ENCODE measurements at regions not wholly inside any gene's neighbourhood (a gene's known extent, or its start where the extent isn't known, plus 50 kb on each side); places are given as distances from the start of the nearest gene placed in this dataset.
"Not testable (repeated sequence)": the region's sequence is repeated elsewhere in the genome, so short reads cannot be mapped to it uniquely, and the experiment has no call there.

- peak in 1 of 3 donors; percentile 45 for DNase-seq
- H3K4me3 ChIP-seq; ATAC-seq; intact Hi-C loops (cut with DNase I, micrococcal nuclease); H3K4me1 ChIP-seq (ENCODE audit: low read depth); H3K36me3 ChIP-seq (ENCODE audit: low read depth); H3K9me3 ChIP-seq: not testable (repeated sequence)
These were observed 536.1 kb downstream of the FOXD4L6 start for GRCh38 chr9:40592406-40592805.

- H3K9me3 ChIP-seq; H3K4me3 ChIP-seq; H3K4me1 ChIP-seq (ENCODE audit: low read depth); ATAC-seq; H3K36me3 ChIP-seq (ENCODE audit: low read depth); intact Hi-C loops (cut with DNase I, micrococcal nuclease): not testable (repeated sequence)
- DNase-seq: peak in 1 of 3 donors; percentile 52
These were observed 536.6 kb downstream of the FOXD4L6 start for GRCh38 chr9:40591915-40592314.

GRCh38 chr9:40587475-40588195 is 540.8 kb downstream of the FOXD4L6 start:
- peak in 1 of 3 donors; percentile 29 for DNase-seq
- ATAC-seq; H3K36me3 ChIP-seq (ENCODE audit: low read depth); H3K4me3 ChIP-seq; H3K9me3 ChIP-seq; intact Hi-C loops (cut with DNase I, micrococcal nuclease); H3K4me1 ChIP-seq (ENCODE audit: low read depth): not testable (repeated sequence)

GRCh38 chr9:40584039-40584438 is 544.4 kb downstream of the FOXD4L6 start:
- DNase-seq: peak in 2 of 3 donors; percentile 31 to 36
- H3K4me3 ChIP-seq; H3K4me1 ChIP-seq (ENCODE audit: low read depth); H3K9me3 ChIP-seq; ATAC-seq; H3K36me3 ChIP-seq (ENCODE audit: low read depth); intact Hi-C loops (cut with DNase I, micrococcal nuclease): not testable (repeated sequence)

GRCh38 chr9:40583230-40583629 is 545.3 kb downstream of the FOXD4L6 start:
- intact Hi-C loops (cut with DNase I, micrococcal nuclease); DNase-seq: not testable (repeated sequence)

GRCh38 chr9:40578908-40579307 is 549.6 kb downstream of the FOXD4L6 start:
- H3K4me3 ChIP-seq; H3K4me1 ChIP-seq (ENCODE audit: low read depth); intact Hi-C loops (cut with DNase I, micrococcal nuclease); H3K9me3 ChIP-seq; H3K36me3 ChIP-seq (ENCODE audit: low read depth); ATAC-seq: not testable (repeated sequence)
- DNase-seq: peak in 1 of 3 donors; percentile 5

More at GRCh38 chr9:40583230-40583629, 545.3 kb downstream of the FOXD4L6 start:
- H3K9me3 ChIP-seq; ATAC-seq; H3K4me3 ChIP-seq; H3K4me1 ChIP-seq (ENCODE audit: low read depth); H3K36me3 ChIP-seq (ENCODE audit: low read depth): not testable (repeated sequence)
